PFSK-1 (cell line): ENCODE measurements at regions not wholly inside any gene's neighbourhood (a gene's known extent, or its start where the extent isn't known, plus 50 kb on each side); places are given as distances from the start of the nearest gene placed in this dataset.

Source experiments
- FOXP2 ChIP-seq: optimal IDR thresholded peaks from 2 replicates; pipeline ENCODE3; 2011; ENCODE audit warnings: borderline replicate concordance, control low read depth, inconsistent platforms; ENCODE audit not compliant: insufficient read depth; ENCODE audit errors: extremely low read length, extremely low read depth
- POLR2AphosphoS5 ChIP-seq: IDR thresholded peaks from 2 replicates; pipeline ENCODE4 v1.6.1; 2012; ENCODE audit warnings: low read depth, mild to moderate bottlenecking, control low read depth, low read length, moderate library complexity
- SIN3A ChIP-seq: IDR thresholded peaks from 2 replicates; pipeline ENCODE4 v1.6.1; 2012; ENCODE audit warnings: mild to moderate bottlenecking, low read length, moderate library complexity, borderline replicate concordance; ENCODE audit not compliant: insufficient read depth
- TAF1 ChIP-seq: IDR thresholded peaks from 2 replicates; pipeline ENCODE4 v1.6.1; 2012; ENCODE audit warnings: low read length, control low read depth, borderline replicate concordance; ENCODE audit not compliant: insufficient read depth
- TF ChIP-seq, protein P1 (sequence below), 2 experiments: IDR thresholded peaks; 2 replicates each; pipeline versions ENCODE4 v1.6.1 to v1.8.0; 2011 to 2012; ENCODE audit warnings: low read depth in 2 of 2, low read length in 2 of 2, control low read depth in 1 of 2, inconsistent platforms in 1 of 2, mild to moderate bottlenecking in 1 of 2, moderate library complexity in 1 of 2; ENCODE audit not compliant: insufficient read depth in 1 of 2

- TF ChIP-seq, protein P1, sequence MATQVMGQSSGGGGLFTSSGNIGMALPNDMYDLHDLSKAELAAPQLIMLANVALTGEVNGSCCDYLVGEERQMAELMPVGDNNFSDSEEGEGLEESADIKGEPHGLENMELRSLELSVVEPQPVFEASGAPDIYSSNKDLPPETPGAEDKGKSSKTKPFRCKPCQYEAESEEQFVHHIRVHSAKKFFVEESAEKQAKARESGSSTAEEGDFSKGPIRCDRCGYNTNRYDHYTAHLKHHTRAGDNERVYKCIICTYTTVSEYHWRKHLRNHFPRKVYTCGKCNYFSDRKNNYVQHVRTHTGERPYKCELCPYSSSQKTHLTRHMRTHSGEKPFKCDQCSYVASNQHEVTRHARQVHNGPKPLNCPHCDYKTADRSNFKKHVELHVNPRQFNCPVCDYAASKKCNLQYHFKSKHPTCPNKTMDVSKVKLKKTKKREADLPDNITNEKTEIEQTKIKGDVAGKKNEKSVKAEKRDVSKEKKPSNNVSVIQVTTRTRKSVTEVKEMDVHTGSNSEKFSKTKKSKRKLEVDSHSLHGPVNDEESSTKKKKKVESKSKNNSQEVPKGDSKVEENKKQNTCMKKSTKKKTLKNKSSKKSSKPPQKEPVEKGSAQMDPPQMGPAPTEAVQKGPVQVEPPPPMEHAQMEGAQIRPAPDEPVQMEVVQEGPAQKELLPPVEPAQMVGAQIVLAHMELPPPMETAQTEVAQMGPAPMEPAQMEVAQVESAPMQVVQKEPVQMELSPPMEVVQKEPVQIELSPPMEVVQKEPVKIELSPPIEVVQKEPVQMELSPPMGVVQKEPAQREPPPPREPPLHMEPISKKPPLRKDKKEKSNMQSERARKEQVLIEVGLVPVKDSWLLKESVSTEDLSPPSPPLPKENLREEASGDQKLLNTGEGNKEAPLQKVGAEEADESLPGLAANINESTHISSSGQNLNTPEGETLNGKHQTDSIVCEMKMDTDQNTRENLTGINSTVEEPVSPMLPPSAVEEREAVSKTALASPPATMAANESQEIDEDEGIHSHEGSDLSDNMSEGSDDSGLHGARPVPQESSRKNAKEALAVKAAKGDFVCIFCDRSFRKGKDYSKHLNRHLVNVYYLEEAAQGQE (IDR thresholded peaks at IDR 0.05; ENCODE audit: insufficient read depth in 1 of 2, low read depth in 2 of 2, low read length in 2 of 2), result no peak
- TF ChIP-seq FOXP2 (no peak), TAF1 (no peak), SIN3A (no peak)
These were observed 597.9 kb downstream of the GBA3 start for GRCh38 chr4:23290656-23291055.

- no peak for TF ChIP-seq FOXP2
- TF ChIP-seq TAF1, result no peak
- TF ChIP-seq, protein P1 (IDR thresholded peaks at IDR 0.05; ENCODE audit: insufficient read depth in 1 of 2, low read depth in 2 of 2, low read length in 2 of 2), result no peak
- TF ChIP-seq POLR2AphosphoS5, result no peak
- TF ChIP-seq SIN3A, result no peak
These were observed 586.7 kb downstream of the GBA3 start for GRCh38 chr4:23279377-23279986.

GRCh38 chr4:23278845-23279244 lies 586.1 kb downstream of the GBA3 start:
- TF ChIP-seq SIN3A, result no peak
- TF ChIP-seq POLR2AphosphoS5, result no peak
- TF ChIP-seq FOXP2, result no peak
- TF ChIP-seq TAF1, result no peak
- TF ChIP-seq, protein P1 (IDR thresholded peaks at IDR 0.05; ENCODE audit: insufficient read depth in 1 of 2, low read depth in 2 of 2, low read length in 2 of 2), result no peak

GRCh38 chr4:23276076-23276475 lies 583.3 kb downstream of the GBA3 start:
- no peak for TF ChIP-seq FOXP2

- no peak for TF ChIP-seq POLR2AphosphoS5
- TF ChIP-seq SIN3A, result no peak
- no peak for TF ChIP-seq TAF1
- TF ChIP-seq, protein P1 (IDR thresholded peaks at IDR 0.05; ENCODE audit: insufficient read depth in 1 of 2, low read depth in 2 of 2, low read length in 2 of 2), result no peak
- TF ChIP-seq FOXP2, result no peak
These were observed 576.8 kb downstream of the GBA3 start for GRCh38 chr4:23269566-23269965.
